Activated CD4-positive, alpha-beta T cell treated with anti-CD3 and anti-CD28 coated beads for 48 hours (primary cell): ENCODE measurements at regions not wholly inside any gene's neighbourhood (a gene's known extent, or its start where the extent isn't known, plus 50 kb on each side); places are given as distances from the start of the nearest gene placed in this dataset.

Experiments used
- DNase-seq: peaks from one replicate; pipeline ENCODE4 v3.0.0-alpha.2; 2020

GRCh38 chr21:36555199-36555800 lies 75.4 kb upstream of the CLDN14 start:
- no peak for DNase-seq

GRCh38 chr21:36557316-36557715 lies 77.4 kb upstream of the CLDN14 start:
- no peak for DNase-seq

GRCh38 chr21:36560933-36561575 lies 81.1 kb upstream of the CLDN14 start:
- no peak for DNase-seq

GRCh38 chr21:36563341-36563926 lies 83.5 kb upstream of the CLDN14 start:
- no peak for DNase-seq

GRCh38 chr21:36564647-36565046 lies 84.7 kb upstream of the CLDN14 start:
- no peak for DNase-seq

- DNase-seq: no peak
These were observed 85.6 kb upstream of the CLDN14 start for GRCh38 chr21:36565540-36565939.

GRCh38 chr21:36566644-36567043 lies 86.7 kb upstream of the CLDN14 start:
- no peak for DNase-seq

- no peak for DNase-seq
These were observed 87.4 kb upstream of the CLDN14 start for GRCh38 chr21:36567216-36567885.

- DNase-seq: no peak
These were observed 89.6 kb upstream of the CLDN14 start for GRCh38 chr21:36569511-36569910.

- DNase-seq: no peak
These were observed 91.6 kb upstream of the CLDN14 start for GRCh38 chr21:36571556-36571955.

GRCh38 chr21:36572039-36572438 lies 92.1 kb upstream of the CLDN14 start:
- DNase-seq: no peak

GRCh38 chr21:36575306-36575705 lies 95.4 kb upstream of the CLDN14 start:
- no peak for DNase-seq

GRCh38 chr21:36576441-36576840 lies 96.5 kb upstream of the CLDN14 start:
- DNase-seq: no peak

GRCh38 chr21:36579898-36580297 lies 100.0 kb upstream of the CLDN14 start:
- no peak for DNase-seq

- no peak for DNase-seq
These were observed 102.3 kb upstream of the CLDN14 start for GRCh38 chr21:36582271-36582670.

GRCh38 chr21:36583591-36583990 lies 103.7 kb upstream of the CLDN14 start:
- no peak for DNase-seq

- DNase-seq: peak; percentile 12
These were observed 105.3 kb upstream of the CLDN14 start for GRCh38 chr21:36584980-36585940.

- no peak for DNase-seq
These were observed 107.5 kb upstream of the CLDN14 start for GRCh38 chr21:36587388-36587787.

- DNase-seq: peak; percentile 55
These were observed 109.5 kb upstream of the SIM2 start for GRCh38 chr21:36589352-36589971.

GRCh38 chr21:36591326-36591970 lies 107.5 kb upstream of the SIM2 start:
- no peak for DNase-seq

- DNase-seq: no peak
These were observed 102.7 kb upstream of the SIM2 start for GRCh38 chr21:36596174-36596573.

GRCh38 chr21:36601362-36601761 lies 97.6 kb upstream of the SIM2 start:
- DNase-seq: no peak
